ENCODE measurements at regions not wholly inside any gene's neighbourhood (a gene's known extent, or its start where the extent isn't known, plus 50 kb on each side); places are given as distances from the start of the nearest gene placed in this dataset.
A peak's percentile ranks its signal among the peaks of the same experiment; 100 is the strongest.

DNA sequence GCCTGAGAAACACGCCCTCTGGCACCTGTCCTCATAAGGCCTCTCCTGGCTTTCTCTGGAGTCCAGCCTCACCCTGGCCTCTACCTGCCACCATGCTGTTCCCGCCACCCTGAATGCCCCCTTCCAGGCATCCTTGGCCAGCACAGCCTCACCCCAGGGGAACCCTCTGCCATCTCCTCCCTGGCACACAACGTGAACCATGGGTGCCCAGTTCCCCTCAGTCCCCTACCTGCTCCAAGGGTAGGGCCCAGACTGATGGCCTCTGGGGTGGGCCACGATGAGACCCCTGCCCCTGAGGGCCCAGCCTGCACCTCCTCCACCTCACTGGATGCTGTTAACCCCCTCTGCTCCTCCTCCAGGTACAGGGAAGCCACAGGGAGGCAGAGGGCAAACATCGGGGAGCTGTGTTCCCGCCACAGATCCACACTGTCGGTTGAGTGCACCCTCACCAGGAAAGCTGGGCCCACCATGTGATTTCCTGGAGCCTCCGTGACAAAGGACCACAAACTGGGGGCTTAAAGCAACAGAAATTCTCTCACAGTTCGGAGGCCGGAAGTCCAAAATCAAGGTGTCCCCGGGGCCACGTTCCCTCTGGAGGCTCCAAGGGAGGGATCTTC lies 169.6 kb downstream of the BRD1 start:
- peak; percentile 57 for DNase-seq

DNA sequence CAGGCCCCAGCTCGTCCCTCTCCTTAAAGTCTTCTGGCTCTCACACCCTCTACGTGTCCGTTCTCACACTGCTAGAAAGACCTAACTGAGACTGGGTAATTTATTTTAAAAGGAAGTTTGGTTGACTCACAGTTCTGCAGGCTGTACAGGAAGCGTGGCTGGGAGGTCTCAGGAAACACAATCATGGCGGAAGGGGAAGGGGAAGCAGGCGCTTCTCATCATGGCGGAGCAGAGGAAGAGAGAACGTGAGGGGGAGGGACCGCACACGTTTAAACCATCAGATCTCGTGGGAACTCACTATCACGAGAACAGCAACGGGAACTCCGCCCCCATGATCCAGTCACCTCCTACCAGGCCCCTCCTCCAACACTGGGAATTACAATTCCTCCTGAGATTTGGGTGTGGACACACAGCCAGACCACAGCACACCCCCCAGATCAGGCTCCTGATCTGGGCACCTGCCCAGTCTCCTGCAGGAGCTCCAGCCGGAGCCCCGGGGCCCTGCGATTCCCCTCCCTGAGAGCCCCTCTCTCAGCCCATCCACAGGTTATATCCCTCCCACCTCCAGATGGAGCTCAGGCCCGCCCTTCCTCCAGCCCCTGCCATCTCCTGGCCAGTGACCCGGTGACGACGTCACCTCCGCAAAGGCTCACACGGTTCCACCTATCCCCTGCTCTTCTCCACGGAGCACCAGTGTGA lies 170.2 kb downstream of the BRD1 start:
- peak; percentile 96 for DNase-seq

DNA sequence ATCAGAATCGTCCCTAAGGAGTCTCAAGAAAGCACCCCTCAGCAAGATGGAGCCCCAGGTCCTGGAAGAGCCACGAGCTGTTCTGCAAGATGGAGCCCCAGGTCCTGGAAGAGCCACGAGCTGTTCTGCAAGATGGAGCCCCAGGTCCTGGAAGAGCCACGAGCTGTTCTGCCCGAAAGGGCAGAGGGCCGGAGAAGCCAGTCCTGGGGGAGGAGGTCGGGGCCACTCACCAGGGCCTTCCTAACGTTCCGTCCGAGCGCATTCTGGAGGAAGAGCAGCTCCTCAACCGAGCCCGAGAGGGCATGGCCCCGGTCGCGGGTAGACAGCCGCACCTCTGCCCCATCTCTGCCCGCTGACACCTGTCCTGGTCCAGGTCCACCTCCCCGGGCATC lies 170.8 kb downstream of the BRD1 start:
- peak; percentile 45 for DNase-seq

DNA sequence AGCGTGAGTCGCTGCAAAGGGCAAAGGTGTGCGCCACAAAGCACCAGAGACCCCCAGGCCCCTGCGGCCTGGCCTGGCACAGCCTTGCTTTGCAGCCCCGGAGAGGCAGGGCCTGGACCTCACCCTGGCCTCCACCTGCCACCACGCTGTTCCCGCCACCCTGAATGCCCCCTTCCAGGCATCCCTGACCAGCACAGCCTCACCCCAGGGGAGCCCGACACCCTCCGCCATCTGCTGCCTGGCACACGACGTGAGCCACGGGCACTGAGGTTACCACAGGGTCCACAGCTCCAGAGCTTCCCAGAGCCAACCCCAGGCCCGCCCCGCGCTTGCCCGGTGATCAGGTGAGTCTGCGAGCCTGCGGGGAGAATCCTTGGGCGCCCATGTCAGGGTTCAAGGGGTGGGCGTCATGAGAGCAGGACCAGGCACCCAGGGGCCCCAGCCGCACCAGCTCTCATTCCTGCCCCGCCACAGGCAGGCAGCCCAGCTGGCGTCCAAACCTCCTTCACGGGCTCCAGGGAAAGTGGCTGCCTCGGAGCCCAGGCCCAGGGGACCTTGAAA lies 171.3 kb downstream of the BRD1 start:
- DNase-seq = no peak

DNA sequence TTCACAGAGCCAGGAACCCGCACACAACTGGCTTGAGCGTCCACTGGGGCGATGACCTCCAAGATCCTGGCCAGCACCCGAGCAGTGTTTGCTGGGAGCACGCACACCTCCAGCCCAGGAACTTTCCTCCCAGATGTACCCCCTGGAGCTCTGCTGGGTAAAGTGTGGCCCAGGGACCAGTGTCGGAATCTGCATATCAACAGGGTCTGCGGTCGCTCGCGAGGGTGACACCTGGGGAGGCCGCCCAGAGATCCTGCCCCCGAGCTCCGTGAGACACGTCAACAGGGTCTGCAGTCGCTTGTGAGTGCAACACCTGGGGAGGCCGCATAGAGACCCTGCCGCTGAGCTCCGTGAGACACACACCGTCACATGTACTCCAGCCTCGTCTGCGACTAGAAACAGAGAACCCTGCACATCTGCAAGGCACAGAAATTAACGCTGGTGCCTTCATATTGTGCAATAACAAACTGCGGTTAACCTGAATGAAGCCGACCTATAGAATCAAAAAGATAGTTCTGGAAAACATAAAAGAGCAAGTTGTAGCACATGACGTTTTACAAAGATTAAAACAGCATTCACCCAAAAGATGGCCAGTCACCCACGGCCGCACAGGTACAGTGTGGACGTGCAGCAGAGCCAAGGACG lies 172.4 kb downstream of the BRD1 start:
- no peak for DNase-seq

DNA sequence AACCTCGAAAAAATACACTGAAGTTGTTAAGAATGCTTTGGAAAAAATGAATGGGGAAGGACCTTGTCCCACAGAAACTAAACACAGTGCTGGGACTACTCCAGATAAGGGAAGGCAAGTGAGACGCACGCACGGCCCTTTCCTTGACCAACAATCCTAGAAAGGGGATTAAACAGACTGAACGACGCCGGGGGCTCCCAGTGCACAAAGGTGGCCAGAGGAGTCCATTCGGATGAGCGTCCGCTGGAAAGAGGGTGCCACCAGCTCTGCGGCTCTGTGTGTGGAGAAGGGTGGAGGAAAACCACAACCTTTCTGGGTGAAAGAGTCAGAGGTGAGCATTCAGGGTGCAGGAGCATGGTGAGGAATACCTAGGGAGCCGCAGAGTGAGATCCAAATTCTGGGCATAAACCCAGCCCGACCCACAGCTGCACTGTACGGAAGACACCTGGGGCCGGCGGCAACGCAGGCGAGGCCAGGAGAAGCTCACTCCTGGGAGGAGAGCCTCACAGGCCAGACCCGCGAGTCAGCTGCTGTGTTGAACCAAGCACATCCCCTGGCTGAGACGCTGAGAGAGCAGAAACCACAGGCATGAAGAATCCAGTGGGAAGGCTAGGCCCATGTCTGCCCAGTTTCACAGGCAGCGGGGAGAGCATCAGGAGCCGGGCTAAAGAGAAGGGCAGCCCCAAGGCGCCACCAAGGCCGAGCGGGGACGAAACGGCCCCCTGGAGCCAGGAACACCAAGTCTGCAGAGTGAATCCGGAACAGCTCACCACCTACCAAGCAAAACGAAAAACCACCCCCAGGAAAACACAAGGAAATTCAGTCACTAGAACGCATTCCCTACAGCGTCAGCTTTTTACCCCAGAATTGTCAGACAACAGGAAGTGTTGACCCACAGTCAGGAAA lies 177.1 kb downstream of the BRD1 start:
- no peak for DNase-seq

DNA sequence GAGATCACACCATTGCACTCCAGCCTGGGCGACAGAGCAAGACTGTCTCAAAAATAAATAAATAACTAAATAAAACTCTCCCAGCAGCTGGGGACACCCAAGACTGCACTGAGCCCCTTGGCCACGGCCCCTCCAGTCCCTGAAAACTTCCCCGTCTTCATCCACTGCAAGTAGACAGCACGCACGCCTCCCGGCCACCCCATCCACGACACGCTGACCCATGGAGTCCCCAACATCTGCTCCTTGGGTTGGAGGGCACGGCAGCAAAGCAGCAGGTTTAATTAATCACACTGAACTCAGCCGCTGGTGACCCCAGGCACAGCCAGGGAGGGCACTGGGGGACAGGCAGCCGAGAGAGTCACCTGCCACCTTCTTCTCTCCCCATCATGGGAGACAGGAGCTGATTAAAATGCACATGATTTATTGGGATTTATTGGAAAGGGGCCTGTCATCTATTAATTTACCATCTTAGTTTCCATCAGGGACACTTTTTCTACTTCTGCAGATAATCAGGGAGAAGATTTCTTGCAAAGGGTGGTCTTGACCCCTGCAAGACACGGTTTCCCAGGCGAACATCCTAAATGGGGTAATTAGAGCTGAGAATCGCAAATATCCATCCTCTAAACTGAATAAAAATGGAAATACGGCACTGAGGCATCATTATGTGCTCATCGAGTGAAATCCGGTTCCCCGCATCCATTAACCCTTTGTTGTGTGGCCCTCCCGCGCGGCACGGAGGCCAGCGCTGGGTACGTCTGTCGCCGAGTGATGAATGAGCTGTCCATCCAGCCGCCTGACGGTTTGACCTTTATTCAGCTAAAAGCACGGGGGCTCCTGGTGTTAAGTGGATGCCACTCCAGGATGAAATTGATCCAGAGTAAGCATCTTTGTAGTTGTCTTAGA lies 178.3 kb downstream of the BRD1 start:
- DNase-seq = no peak

DNA sequence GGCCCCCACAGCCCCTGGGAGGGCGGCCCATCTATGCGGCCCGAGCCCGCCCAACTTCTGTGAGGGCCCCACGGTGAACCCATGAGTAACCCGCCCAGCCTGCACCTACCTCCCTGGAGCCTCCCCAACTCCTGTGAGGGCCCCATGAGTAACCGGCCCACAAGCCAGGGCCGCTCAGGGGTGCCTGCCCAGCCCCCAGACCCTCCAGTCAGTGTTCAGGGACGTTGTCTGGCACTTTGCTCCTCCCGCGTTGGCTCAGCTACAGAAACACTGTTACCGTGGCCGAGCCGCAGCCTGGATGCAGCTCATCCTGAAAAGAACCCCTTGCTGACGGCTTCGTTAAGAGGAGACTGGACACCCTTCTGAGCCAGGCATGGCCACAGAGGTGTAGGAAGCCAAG lies 179.6 kb downstream of the BRD1 start:
- DNase-seq = no peak

DNA sequence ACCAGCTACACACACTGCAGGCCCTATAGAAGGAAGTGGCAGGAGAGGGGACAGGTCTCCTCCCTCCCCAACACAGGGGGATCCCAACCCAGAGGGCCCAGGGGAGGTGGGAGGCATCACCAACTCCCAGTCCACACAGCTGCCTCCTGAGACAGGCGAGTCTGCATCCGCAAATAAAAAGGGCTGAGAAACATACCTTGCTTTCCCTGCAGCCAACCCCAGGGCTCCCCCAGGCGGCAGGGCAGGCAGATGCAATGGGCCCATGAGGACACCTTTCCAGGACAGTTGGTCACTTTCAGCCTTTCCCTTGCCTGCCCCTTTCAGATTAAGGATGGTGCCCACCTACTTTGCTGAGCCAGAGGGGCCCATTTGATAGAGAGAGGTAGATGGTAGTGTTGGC lies 180.0 kb downstream of the BRD1 start:
- no peak for DNase-seq

DNA sequence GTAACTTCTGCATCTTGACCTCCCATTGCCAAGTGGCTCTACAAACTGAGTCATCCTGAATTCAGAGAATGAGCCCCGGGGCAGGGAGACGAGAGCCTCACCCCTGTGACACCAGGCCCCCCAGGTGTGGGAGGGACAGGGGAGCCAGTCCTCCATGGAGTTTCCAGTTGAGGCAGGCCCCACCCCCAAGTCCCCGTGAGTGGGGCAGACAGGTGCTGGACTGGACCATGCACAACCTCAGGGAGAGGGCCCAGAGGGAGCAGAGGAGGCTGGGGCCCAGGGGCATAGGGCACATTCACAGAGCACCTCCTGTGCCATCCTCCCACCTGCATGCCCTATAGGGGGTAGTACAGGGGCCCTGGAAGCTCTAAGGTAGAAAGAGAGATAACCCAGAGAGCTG lies 180.8 kb downstream of the BRD1 start:
- DNase-seq = no peak

DNA sequence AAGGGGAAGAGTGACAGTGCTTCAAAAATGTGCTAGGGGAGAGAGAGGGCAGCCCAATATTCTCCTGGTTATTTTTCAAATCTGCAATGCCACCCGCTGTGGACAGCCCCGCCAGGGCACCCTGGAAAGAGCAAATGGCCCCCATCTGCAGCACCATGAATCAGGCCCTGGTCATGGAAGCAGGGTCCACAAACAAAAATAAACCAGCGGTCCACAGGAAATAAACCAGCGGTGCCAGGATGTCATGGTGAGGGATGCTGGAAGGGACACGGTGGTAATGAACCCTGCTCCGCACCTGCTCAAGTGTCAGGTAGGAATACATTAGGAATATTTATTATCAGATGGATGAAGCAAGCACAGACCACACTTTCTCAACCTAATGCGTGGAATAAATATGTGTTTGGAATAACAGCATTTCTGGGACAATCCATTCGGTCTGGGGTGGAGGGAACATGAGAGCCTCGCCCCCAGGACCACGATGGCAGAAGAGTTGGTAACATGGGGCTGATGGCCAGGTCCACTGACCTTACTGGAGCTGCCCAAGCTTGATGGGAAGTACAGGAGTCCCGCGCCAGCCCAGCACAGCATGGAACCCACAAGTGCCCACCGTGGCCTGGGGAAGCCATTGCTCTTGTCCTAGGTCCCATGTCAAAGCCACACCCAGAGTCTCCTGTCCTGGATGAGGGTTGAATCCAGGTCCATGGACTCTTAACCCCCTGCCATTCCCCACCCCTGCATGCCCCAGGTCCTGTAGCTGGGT lies 181.7 kb downstream of the BRD1 start:
- no peak for DNase-seq

DNA sequence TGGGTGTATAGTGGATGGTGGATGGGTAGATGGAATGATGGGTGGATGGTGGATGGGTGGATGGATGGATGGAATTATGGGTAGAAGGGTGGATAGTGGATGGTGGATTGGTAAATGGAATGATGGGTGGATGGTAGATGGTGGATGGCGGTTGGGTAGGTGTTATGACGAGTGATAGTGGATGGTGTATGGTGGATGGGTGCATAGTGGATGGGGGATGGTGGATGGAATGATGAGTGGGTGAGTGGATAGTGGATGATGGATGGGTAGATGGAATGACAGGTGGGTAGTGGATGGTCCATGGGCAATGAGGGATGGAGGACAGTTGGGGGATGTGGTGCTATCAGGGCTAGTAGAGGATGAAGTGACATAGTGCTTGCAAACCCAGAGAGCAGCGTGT lies 182.4 kb downstream of the BRD1 start:
- no peak for DNase-seq

DNA sequence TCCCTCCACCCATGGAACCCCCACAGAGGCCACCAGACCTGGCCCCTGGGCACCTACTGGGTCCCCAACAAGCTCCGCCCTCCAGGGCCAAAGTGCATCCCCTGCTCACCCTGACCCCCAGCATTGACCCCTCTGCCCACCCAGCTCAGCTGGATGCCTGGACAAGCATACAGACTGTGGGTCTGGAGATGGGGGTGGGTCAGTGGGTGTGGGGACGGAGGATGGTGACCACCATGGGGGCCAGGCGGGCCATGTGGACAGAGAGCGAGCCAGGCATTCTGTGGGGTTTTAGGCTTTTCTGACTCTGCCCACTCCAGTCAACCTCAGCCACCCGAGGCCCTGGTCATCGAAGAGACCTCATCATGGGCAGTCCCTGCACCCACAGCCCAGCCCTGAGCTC lies 183.7 kb downstream of the BRD1 start:
- DNase-seq = no peak

DNA sequence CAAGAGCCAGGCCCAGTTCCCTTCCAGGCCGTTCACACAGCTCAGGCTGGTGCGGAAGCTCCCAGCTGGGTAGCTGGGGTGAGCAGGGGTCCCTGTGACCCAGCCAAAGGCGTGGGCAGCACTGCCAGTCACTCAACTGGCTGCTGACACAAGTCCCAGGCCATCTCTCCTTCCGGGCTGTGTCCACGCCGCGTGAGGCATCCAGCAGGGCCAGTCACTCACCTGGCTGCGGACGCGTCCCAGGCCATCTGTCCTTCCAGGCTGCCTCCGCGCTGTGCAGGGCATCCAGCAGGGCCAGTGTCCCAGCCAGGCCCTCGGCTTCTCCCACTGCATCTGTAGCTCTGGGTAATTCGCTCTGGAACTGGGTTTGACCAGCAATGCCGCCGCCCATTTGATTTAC lies 184.2 kb downstream of the BRD1 start:
- DNase-seq = no peak

DNA sequence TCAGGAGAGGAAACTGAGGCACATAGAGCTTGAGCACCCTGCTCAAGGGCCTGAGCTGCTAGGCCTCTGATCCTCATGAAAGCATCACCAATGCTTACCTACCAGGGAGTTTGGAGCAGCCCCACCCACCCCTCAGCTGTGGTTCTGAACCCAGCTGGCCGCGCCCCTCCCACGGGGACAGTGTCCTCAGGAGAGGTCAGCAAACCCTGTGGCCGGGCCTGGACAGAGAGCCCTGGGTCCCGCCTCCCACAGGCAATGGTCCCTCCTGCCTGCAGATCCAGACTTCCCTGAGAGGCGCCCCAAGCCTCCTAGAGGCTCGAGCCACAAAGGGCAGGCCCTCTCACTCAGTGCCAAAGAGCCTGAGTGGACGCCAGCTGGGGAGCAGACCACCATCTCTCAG lies 184.9 kb downstream of the BRD1 start:
- DNase-seq = no peak

DNA sequence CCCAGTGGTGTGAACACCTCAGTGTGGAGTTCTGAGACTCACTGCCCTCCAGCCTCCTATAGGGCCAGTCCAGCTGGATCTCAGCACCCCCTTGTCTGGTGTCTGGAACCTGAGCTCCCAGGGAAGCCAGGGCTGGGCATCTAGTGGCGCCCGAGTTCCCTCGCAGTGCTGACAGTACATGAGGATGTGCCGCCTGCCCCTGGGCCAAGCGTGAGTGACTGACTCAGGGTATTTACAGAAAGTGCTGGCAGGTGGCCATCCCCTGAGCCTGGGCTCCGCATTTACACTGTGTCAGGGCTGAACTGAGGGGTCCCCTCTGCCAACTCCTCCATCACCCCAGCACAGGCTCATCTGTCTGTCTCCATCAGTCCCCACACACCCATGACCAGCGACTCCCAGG lies 185.3 kb downstream of the BRD1 start:
- DNase-seq = no peak

DNA sequence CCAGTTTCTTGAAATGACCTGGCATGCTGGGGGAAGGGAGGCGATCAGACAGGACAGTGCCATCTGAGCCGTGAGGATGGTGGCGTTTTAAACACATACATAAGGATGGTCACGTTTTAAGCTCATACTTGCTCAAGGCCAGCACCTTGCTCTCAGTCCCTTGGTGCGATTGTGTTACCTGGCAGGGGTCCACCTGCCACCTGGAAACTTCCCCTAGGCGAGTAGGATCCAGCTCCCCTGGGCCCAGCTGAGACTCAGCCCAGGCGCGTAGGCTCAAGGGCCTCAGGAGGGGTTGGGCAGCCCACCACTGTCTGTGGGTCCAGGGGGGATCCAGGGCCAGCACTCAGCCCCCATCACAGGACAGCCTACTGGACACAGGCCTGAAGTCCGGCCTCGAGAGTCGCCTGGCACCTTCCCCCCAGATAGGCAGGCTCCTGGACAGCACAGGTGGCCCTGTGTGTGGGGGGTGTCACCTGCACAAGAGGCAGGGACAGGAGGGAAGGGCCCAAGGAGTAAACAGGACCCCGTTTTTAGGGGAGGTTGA lies 185.8 kb downstream of the BRD1 start:
- no peak for DNase-seq

DNA sequence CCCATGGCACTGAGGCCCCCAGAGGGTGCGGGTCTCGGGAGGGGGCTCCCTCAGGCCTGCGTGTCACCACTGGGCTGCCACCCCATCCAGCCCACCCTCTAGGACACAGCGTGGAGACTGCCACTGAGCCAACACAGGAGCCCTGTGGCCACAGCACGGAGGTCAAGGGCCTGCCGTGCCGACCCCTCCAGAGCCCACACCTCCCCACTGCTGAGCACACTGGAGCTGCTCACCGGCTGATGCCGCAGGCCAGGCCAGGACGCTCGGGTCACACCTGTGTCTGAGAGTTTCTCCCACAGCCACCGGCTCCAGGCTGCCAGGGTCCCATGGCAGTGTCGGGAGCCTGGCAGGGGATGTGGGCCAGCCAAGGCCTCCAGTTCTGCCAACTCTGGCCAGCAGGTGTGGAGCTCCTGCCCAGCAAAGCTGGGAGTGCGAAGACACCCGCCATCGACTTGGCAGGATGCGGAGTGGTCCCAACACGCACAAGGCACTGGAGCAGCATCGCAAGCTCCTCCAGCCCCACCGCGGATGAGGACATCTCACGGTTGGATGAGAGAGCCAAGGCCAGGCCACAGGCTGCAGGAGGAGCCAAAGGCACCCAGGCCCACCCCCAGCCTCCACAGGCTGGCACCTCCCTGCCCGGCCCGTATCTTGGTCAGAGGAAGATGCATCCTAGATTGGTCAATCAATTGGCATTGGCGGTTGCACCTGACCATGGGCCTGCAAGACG lies 187.1 kb downstream of the BRD1 start:
- DNase-seq = no peak

DNA sequence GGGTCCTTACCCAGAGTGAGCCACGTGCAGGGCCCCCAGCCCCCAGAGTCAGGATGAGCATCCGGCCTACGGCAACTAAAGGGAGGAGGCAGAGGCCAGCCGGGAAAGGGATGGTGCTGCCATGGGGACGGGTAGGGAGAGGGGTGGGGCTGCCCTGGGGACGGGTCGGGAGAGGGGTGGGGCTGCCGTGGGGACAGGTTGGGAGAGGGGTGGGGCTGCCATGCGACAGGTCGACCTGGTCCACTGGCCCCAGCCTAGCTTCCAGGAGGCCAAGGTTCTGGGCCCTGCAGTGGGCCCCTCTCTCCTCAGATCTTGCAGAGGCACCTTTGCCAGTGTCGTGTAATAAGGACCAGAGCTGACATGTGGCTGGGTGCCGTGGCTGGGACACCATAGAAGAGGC lies 187.7 kb downstream of the BRD1 start:
- no peak for DNase-seq

DNA sequence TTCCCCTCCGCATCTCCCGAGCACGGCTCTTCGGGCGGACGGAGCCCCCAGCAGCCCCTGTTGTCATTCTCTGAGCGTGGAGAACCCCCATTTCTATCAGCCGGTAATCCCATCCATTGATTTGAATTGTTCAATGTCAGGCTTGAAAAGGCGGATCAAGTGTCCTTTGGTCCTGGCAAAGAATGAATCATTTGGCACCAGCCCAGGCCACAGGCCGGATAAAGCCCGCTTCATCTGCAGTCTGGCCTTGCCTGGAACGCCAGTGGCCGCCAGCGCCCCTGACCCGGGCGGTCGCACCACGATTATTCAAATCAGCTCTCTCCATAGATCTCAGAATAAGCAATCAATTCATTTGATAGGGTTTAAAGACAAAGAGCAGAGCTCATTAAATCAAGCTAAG lies 188.9 kb downstream of the BRD1 start:
- no peak for DNase-seq

Measured in hematopoietic multipotent progenitor cell treated with erythropoietin and hydrocortisone succinate and interleukin-3 and kit ligand, for 4 days (in vitro differentiated cells).